Neutrophil (primary cell): ENCODE measurements at regions not wholly inside any gene's neighbourhood (a gene's known extent, or its start where the extent isn't known, plus 50 kb on each side); places are given as distances from the start of the nearest gene placed in this dataset.

Experiments
- H3K27ac ChIP-seq: fragments of 200-600 bp; sonication (generic); 2 replicates; pipeline ENCODE4 v1.5.1; 2016; ENCODE audit warnings: mild to moderate bottlenecking, moderate library complexity
- H3K27me3 ChIP-seq: fragments of 200-600 bp; sonication (generic); 2 replicates; pipeline ENCODE4 v1.6.0; 2016; ENCODE audit warnings: mild to moderate bottlenecking
- H3K36me3 ChIP-seq: fragments of 200-600 bp; sonication (generic); 2 replicates; pipeline ENCODE4 v1.5.1; 2017
- H3K4me1 ChIP-seq, 2 experiments: fragments of 200-600 bp in 1 of 2; sonication (generic) in 1 of 2; 1 replicate in 1 of 2; 2 replicates in 1 of 2; pipeline versions ENCODE4 v1.5.1 to v1.6.1; 2013 to 2016; ENCODE audit warnings: low read depth in 1 of 2, low read length in 1 of 2, mild to moderate bottlenecking in 1 of 2, moderate library complexity in 1 of 2; ENCODE audit not compliant: control insufficient read depth in 1 of 2, insufficient read depth in 1 of 2
- H3K4me3 ChIP-seq, 2 experiments: fragments of 200-600 bp in 1 of 2; sonication (generic) in 1 of 2; 1 replicate in 1 of 2; 2 replicates in 1 of 2; pipeline ENCODE4 v1.5.1; 2013 to 2016; ENCODE audit warnings: low read depth in 1 of 2, low read length in 1 of 2, mild to moderate bottlenecking in 1 of 2, moderate library complexity in 1 of 2
- H3K9me3 ChIP-seq: fragments of 200-600 bp; sonication (generic); 2 replicates; pipeline ENCODE4 v1.5.1; 2016
- TF ChIP-seq, protein P1 (sequence below): fragments of 200-600 bp; sonication (generic); IDR thresholded peaks from 2 replicates; pipeline ENCODE4 v1.5.1; 2016; ENCODE audit warnings: antibody characterized with exemption

DNA sequence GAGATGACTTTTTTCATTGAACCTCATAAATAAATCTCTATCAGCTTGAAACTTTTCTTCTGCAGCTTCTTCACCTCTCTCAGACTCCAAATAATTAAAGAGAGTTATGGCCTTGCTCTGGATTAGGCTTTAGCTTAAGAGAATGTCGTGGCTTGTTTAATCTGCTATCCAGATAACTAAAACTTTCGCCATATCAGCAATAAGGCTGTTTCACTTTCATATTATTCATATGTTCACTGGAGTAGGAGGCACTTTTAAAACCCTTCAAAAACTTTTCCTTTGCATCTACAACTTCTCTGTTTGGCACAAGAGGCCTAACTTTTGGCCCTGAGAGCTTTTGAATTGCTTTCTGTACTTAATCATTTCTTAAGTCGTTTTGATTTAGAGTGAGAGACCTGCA, 386.9 kb upstream of the FAM174A start:
- no peaks in the 10 kb centered on the region for H3K4me1 ChIP-seq
- H3K27me3 ChIP-seq: no peaks in the 10 kb centered on the region
- no peaks in the 10 kb centered on the region for H3K36me3 ChIP-seq
- TF ChIP-seq, protein P1, sequence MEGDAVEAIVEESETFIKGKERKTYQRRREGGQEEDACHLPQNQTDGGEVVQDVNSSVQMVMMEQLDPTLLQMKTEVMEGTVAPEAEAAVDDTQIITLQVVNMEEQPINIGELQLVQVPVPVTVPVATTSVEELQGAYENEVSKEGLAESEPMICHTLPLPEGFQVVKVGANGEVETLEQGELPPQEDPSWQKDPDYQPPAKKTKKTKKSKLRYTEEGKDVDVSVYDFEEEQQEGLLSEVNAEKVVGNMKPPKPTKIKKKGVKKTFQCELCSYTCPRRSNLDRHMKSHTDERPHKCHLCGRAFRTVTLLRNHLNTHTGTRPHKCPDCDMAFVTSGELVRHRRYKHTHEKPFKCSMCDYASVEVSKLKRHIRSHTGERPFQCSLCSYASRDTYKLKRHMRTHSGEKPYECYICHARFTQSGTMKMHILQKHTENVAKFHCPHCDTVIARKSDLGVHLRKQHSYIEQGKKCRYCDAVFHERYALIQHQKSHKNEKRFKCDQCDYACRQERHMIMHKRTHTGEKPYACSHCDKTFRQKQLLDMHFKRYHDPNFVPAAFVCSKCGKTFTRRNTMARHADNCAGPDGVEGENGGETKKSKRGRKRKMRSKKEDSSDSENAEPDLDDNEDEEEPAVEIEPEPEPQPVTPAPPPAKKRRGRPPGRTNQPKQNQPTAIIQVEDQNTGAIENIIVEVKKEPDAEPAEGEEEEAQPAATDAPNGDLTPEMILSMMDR: no peak
- H3K27ac ChIP-seq: no peak overlapping the region
- H3K9me3 ChIP-seq: no peaks in the 10 kb centered on the region
- H3K4me3 ChIP-seq: no peak overlapping the region

DNA sequence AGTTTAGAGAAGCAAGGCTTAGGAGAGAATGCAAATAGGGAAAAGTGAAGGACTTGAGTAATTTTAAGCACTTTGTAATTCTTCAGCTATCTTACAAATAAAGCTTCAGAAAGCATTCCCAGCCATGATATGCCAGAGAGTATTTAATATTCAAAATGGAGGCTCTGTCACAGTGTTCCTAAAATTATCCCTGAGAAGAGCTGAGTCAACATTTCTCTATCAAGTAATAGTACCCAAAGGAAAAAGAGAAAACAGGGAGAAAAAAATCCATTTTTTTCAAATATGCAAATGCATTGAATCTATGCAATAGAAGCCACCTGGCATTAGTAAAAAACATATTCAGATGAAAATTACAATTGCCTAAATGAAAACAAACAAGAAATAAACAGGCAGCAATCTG, 392.6 kb upstream of the FAM174A start:
- H3K27ac ChIP-seq: no peak overlapping the region
- H3K27me3 ChIP-seq: no peaks in the 10 kb centered on the region
- H3K36me3 ChIP-seq: no peaks in the 10 kb centered on the region
- H3K4me1 ChIP-seq: no peaks in the 10 kb centered on the region
- H3K9me3 ChIP-seq: no peaks in the 10 kb centered on the region
- TF ChIP-seq, protein P1: no peak
- H3K4me3 ChIP-seq: no peak overlapping the region

DNA sequence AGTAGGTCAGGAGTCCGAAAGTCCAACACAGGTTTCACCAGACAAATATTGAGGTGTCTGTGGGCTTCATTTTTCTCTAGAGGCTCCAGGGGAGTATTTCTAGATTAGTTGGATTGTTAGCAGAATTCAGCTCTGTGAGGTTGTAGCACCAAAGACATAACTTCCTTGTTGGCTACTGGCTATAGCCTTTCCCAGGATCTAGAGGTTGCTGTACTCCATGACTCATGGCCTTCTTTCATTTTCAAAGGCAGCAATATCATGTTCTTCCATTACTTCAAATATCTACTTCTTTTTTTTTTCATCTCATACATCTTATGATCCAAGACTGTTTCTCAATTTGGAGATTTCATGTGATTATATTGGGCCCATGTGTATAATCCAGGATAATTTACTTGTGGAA, 404.0 kb upstream of the FAM174A start:
- no peaks in the 10 kb centered on the region for H3K4me1 ChIP-seq
- H3K27ac ChIP-seq: no peak overlapping the region
- no peaks in the 10 kb centered on the region for H3K27me3 ChIP-seq
- no peaks in the 10 kb centered on the region for H3K36me3 ChIP-seq
- H3K4me3 ChIP-seq: no peak overlapping the region
- TF ChIP-seq, protein P1: no peak
- no peaks in the 10 kb centered on the region for H3K9me3 ChIP-seq

DNA sequence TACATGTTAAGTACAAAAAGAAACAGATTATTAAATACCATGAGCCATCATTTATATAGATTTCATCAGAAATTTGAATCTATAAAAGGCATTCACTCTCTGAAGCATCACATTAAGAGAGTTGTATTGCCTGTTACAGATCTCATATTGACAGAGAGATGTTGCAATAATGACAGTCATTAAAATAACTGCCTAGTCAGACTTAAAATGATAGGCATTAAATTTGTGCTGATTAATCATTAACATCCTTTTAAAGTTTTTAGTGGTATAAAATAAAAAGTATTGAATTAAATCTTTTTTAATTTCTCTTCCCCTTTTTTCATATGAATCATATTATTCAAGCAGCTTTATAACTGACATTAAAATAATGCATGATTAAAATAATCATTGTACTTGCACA, 404.9 kb upstream of the FAM174A start:
- TF ChIP-seq, protein P1: no peak
- H3K4me3 ChIP-seq: no peak overlapping the region
- no peaks in the 10 kb centered on the region for H3K36me3 ChIP-seq
- no peaks in the 10 kb centered on the region for H3K4me1 ChIP-seq
- no peak overlapping the region for H3K27ac ChIP-seq
- H3K9me3 ChIP-seq: no peaks in the 10 kb centered on the region
- H3K27me3 ChIP-seq: no peaks in the 10 kb centered on the region

DNA sequence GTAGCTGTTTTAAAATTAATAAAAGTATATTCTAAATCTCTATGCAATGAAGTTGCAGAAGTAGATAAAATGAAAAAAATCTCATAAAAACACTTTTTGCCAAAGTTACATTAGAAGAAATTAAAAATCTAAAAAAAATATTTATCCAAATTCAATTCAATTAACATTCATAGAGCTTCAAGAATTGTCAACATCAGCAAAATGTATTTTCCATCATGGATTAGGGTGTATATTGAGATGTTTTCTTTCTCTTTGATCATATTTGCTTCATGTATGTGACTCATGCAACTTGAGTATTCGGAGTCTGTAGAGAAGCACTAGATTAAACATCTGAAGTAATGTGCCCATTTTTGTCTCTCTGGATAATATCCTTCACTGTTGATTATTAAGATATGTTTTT, 415.3 kb upstream of the FAM174A start:
- Histone ChIP-seq H3K27ac (no peak overlapping the region), H3K4me3 (no peak overlapping the region), H3K9me3 (no peaks in the 10 kb centered on the region), H3K27me3 (no peaks in the 10 kb centered on the region), H3K36me3 (no peaks in the 10 kb centered on the region), H3K4me1 (no peaks in the 10 kb centered on the region)
- TF ChIP-seq, protein P1: no peak

DNA sequence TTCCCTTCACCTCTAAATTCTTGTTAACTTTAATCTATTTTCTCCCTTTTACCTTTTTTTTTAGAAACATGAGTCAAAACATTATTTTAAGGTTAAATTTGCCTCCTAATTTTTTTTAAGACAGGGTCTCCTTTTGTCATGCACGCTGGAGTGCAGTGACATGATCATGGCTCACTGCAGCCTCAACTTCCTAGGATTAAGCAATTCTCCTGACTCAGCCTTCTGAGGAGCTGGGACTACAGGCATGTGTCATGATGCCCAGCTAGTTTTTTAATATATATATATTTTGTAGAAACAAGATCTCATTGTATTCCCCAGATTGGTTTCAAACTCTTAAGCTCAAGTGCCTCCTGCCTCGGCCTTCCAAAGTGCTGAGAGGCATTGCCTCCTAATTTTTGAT, 424.7 kb upstream of the FAM174A start:
- Histone ChIP-seq H3K4me3 (no peak overlapping the region), H3K36me3 (no peaks in the 10 kb centered on the region), H3K27me3 (no peaks in the 10 kb centered on the region), H3K27ac (no peak overlapping the region), H3K9me3 (no peaks in the 10 kb centered on the region), H3K4me1 (no peaks in the 10 kb centered on the region)
- TF ChIP-seq, protein P1: no peak
